IMR-90 (cell line): ENCODE measurements at regions not wholly inside any gene's neighbourhood (a gene's known extent, or its start where the extent isn't known, plus 50 kb on each side); places are given as distances from the start of the nearest gene placed in this dataset.

Experiments
- ATAC-seq: fragments of 200-7000 bp; cut with Tn5 transposase; 2 replicates; pipeline ENCODE4 v1.9.1; 2020; ENCODE audit warnings: low read depth, mild to moderate bottlenecking, moderate library complexity
- BruUV-seq: library from RNA; stranded (reverse); fragments of 400-500 nt; replicated peaks from 2 replicates; lab custom pipeline; 2021; lab: Mats Ljungman, UMichigan
- CTCF ChIA-PET: fragments of 300-600 bp; formaldehyde crosslinking; extraction: SDS; loops from one replicate; lab custom pipeline; 2021; ENCODE audit warnings: antibody characterized with exemption; lab: Yijun Ruan, JAX
- POLR2A ChIA-PET: fragments of 300-600 bp; sonication (Branson Sonifier 250); formaldehyde crosslinking; loops from one replicate; lab custom pipeline; 2022; ENCODE audit warnings: antibody characterized with exemption; ENCODE audit not compliant: unreplicated experiment; lab: Charles Lee
- DNase-seq: peaks from one replicate; pipeline ENCODE4 v3.0.0; 2013
- H2AFZ ChIP-seq: replicated peaks from 2 replicates; pipeline ENCODE3; 2013; ENCODE audit warnings: low read length, mild to moderate bottlenecking; ENCODE audit not compliant: poor library complexity
- H2AK5ac ChIP-seq: 2 replicates; pipeline ENCODE4 v1.6.1; 2013; ENCODE audit warnings: low read depth, low read length, inconsistent platforms
- H2AK9ac ChIP-seq: replicated peaks from 2 replicates; pipeline ENCODE3; 2013; ENCODE audit warnings: mild to moderate bottlenecking, low read depth, low read length, moderate library complexity; ENCODE audit not compliant: poor library complexity
- H2BK120ac ChIP-seq: 2 replicates; pipeline ENCODE4 v1.6.1; 2013; ENCODE audit warnings: low read depth, low read length, inconsistent platforms
- H2BK15ac ChIP-seq: 3 replicates; pipeline ENCODE4 v1.6.1; 2013; ENCODE audit warnings: low read depth, low read length, inconsistent platforms
- H2BK20ac ChIP-seq: 2 replicates; pipeline ENCODE4 v1.6.1; 2013; ENCODE audit warnings: low read depth, mild to moderate bottlenecking, inconsistent platforms, low read length, moderate library complexity
- H2BK5ac ChIP-seq: 2 replicates; pipeline ENCODE4 v1.6.1; 2013; ENCODE audit warnings: mild to moderate bottlenecking, low read depth, low read length, inconsistent platforms; ENCODE audit not compliant: poor library complexity, severe bottlenecking
- H3K14ac ChIP-seq: replicated peaks from 2 replicates; pipeline ENCODE4 v1.6.1; 2013; ENCODE audit warnings: low read depth, low read length, inconsistent platforms
- H3K18ac ChIP-seq: 2 replicates; pipeline ENCODE4 v1.6.1; 2013; ENCODE audit warnings: low read depth, low read length, control low read depth
- H3K23ac ChIP-seq: 2 replicates; pipeline ENCODE4 v1.6.1; 2013; ENCODE audit warnings: low read depth, low read length, inconsistent platforms
- H3K27ac ChIP-seq: 2 replicates; pipeline ENCODE4 v1.5.1; 2013; ENCODE audit warnings: mild to moderate bottlenecking, control low read depth, low read length; ENCODE audit not compliant: insufficient read depth
- H3K27me3 ChIP-seq: 2 replicates; pipeline ENCODE4 v1.6.1; 2013; ENCODE audit warnings: low read length; ENCODE audit not compliant: control insufficient read depth, insufficient read depth
- H3K36me3 ChIP-seq: 2 replicates; pipeline ENCODE4 v1.6.1; 2013; ENCODE audit warnings: low read length, mixed read lengths; ENCODE audit not compliant: control insufficient read depth, insufficient read depth
- H3K4ac ChIP-seq: 2 replicates; pipeline ENCODE4 v1.6.1; 2013; ENCODE audit warnings: low read depth, low read length, inconsistent platforms
- H3K4me1 ChIP-seq: 2 replicates; pipeline ENCODE4 v1.6.1; 2013; ENCODE audit warnings: low read length, mixed read lengths; ENCODE audit not compliant: control insufficient read depth, insufficient read depth
- H3K4me2 ChIP-seq: 2 replicates; pipeline ENCODE4 v1.6.1; 2013; ENCODE audit warnings: low read depth, mild to moderate bottlenecking, control low read depth, low read length, moderate library complexity
- H3K4me3 ChIP-seq: 2 replicates; pipeline ENCODE4 v1.5.1; 2013; ENCODE audit warnings: low read depth, mild to moderate bottlenecking, control low read depth, low read length, moderate library complexity; ENCODE audit not compliant: insufficient read depth
- H3K56ac ChIP-seq: 2 replicates; pipeline ENCODE4 v1.6.1; 2013; ENCODE audit warnings: low read length, inconsistent platforms; ENCODE audit not compliant: insufficient read depth; ENCODE audit errors: extremely low read depth
- H3K79me1 ChIP-seq, 2 experiments: 2 replicates each; pipeline ENCODE4 v1.6.1; 2013; ENCODE audit warnings: low read length in 2 of 2, inconsistent platforms in 1 of 2, low read depth in 1 of 2
- H3K9ac ChIP-seq: 2 replicates; pipeline ENCODE4 v1.6.1; 2013; ENCODE audit warnings: low read depth, low read length, control low read depth
- H3K9me1 ChIP-seq: 2 replicates; pipeline ENCODE4 v1.6.1; 2013; ENCODE audit warnings: low read length, inconsistent platforms; ENCODE audit not compliant: insufficient read depth
- H3K9me3 ChIP-seq: 2 replicates; pipeline ENCODE4 v1.6.1; 2013; ENCODE audit warnings: low read length; ENCODE audit not compliant: control insufficient read depth, insufficient read depth
- H4K20me1 ChIP-seq: 2 replicates; pipeline ENCODE4 v1.6.1; 2013; ENCODE audit warnings: low read length, inconsistent platforms; ENCODE audit not compliant: insufficient read depth
- H4K5ac ChIP-seq: 2 replicates; pipeline ENCODE4 v1.6.1; 2013; ENCODE audit warnings: mild to moderate bottlenecking, low read depth, low read length, control low read depth
- H4K8ac ChIP-seq, 2 experiments: 2 replicates each; pipeline ENCODE4 v1.6.1; 2013; ENCODE audit warnings: low read depth in 2 of 2, low read length in 2 of 2, control low read depth in 1 of 2, inconsistent platforms in 1 of 2
- H4K91ac ChIP-seq: 2 replicates; pipeline ENCODE4 v1.6.1; 2013; ENCODE audit warnings: low read depth, low read length, inconsistent platforms; ENCODE audit not compliant: insufficient read depth
- BHLHE40 ChIP-seq: fragments of 150-350 bp; IDR thresholded peaks from 2 replicates; pipeline ENCODE4 v1.6.1; 2016; ENCODE audit warnings: mild to moderate bottlenecking, low read depth, low read length
- CHD1 ChIP-seq: IDR thresholded peaks from 2 replicates; pipeline ENCODE4 v1.6.1; 2012; ENCODE audit warnings: low read depth, low read length, improper control_type of control experiment
- ELK1 ChIP-seq: fragments of 150-350 bp; IDR thresholded peaks from 2 replicates; pipeline ENCODE4 v1.6.1; 2016; ENCODE audit warnings: low read depth, mild to moderate bottlenecking, low read length, moderate library complexity, borderline replicate concordance
- FOS ChIP-seq: fragments of 150-350 bp; IDR thresholded peaks from 2 replicates; pipeline ENCODE4 v1.6.1; 2016; ENCODE audit warnings: low read depth, low read length
- MAFK ChIP-seq: IDR thresholded peaks from 2 replicates; pipeline ENCODE4 v1.6.1; 2012; ENCODE audit warnings: low read depth, low read length, improper control_type of control experiment
- MAZ ChIP-seq: IDR thresholded peaks from 2 replicates; pipeline ENCODE4 v1.6.1; 2012; ENCODE audit warnings: low read depth, mild to moderate bottlenecking, low read length, improper control_type of control experiment, moderate library complexity, borderline replicate concordance
- POLR2A ChIP-seq: IDR thresholded peaks from 2 replicates; pipeline ENCODE4 v1.6.1; 2012; ENCODE audit warnings: mild to moderate bottlenecking, low read depth, low read length
- RAD21 ChIP-seq: IDR thresholded peaks from 2 replicates; pipeline ENCODE4 v1.6.1; 2012; ENCODE audit warnings: low read length, improper control_type of control experiment
- RCOR1 ChIP-seq: IDR thresholded peaks from 2 replicates; pipeline ENCODE4 v1.6.1; 2012; ENCODE audit warnings: mild to moderate bottlenecking, low read length, improper control_type of control experiment; ENCODE audit not compliant: insufficient replicate concordance
- SMC3 ChIP-seq: fragments of 150-350 bp; IDR thresholded peaks from 2 replicates; pipeline ENCODE4 v1.6.1; 2016; ENCODE audit warnings: low read depth, mild to moderate bottlenecking, antibody characterized with exemption, low read length, moderate library complexity
- USF2 ChIP-seq: fragments of 150-350 bp; IDR thresholded peaks from 2 replicates; pipeline ENCODE4 v1.6.1; 2017; ENCODE audit warnings: mild to moderate bottlenecking, antibody characterized with exemption, low read length, low read depth
- WGBS, 2 experiments: methylation state at CpG; one replicate each; pipeline versions ENCODE4 v1.1.5 to v1.1.7; 2013; ENCODE audit warnings: missing lambda C conversion rate in 2 of 2; ENCODE audit not compliant: insufficient read length in 1 of 2; ENCODE audit errors: extremely low coverage in 2 of 2; 5-methylcytosine and 5-hydroxymethylcytosine counted together
- dilution Hi-C: fragments of 300-500 bp; cut with HindIII; formaldehyde crosslinking; loops from one replicate; pipeline ENCODE4 v1.14.3; 2018; ENCODE audit warnings: low sequenced_read_pairs; ENCODE audit not compliant: unreplicated experiment
- in situ Hi-C: fragments of 300-500 bp; cut with MboI; formaldehyde crosslinking; loops from 3 replicates; pipeline ENCODE4 v1.14.3; 2019; ENCODE audit warnings: low sequenced_read_pairs, inconsistent platforms, mixed read lengths
- intact Hi-C: fragments of 100-400 bp; cut with micrococcal nuclease; formaldehyde crosslinking; loops from 2 replicates; pipeline ENCODE4 v1.10.0; 2022

GRCh38 chr18:26639149-26639548, 90.8 kb upstream of the KCTD1 start (continued):
- no peak for TF ChIP-seq FOS

GRCh38 chr18:26637983-26638382, 89.6 kb upstream of the KCTD1 start:
- H3K27ac ChIP-seq: no peak overlapping the region
- no peaks in the 10 kb centered on the region for H3K9me1 ChIP-seq
- no TSS peak for BruUV-seq
- H2AFZ ChIP-seq: no peak overlapping the region
- H4K8ac ChIP-seq: no peak overlapping the region
- H3K9me3 ChIP-seq: no peaks in the 10 kb centered on the region
- no peak for TF ChIP-seq SMC3
- no peak for TF ChIP-seq CHD1
- TF ChIP-seq MAZ: no peak
- TF ChIP-seq RCOR1: no peak
- TF ChIP-seq BHLHE40: no peak
- no peak for TF ChIP-seq POLR2A
- no peak for TF ChIP-seq ELK1
- no peak for TF ChIP-seq MAFK
- TF ChIP-seq USF2: no peak
- no peak for TF ChIP-seq RAD21
- ATAC-seq (no peak), DNase-seq (no peak)
- no peak overlapping the region for H4K91ac ChIP-seq
- H4K20me1 ChIP-seq: no peaks in the 10 kb centered on the region
- H3K36me3 ChIP-seq: no peaks in the 10 kb centered on the region
- in situ Hi-C loops: no loop called here
- intact Hi-C loops: no loop called here
- no peak overlapping the region for H3K4me3 ChIP-seq
- dilution Hi-C loops: no loop called here
- no peak overlapping the region for H2BK120ac ChIP-seq
- WGBS, 2 experiments: 100% methylated on average over 1 of the region's 2 CpGs; no CpG with 5 or more reads in 1 of the 2 experiments
- no peak overlapping the region for H2BK20ac ChIP-seq
- no peak overlapping the region for H2BK5ac ChIP-seq
- no peak overlapping the region for H3K4me2 ChIP-seq
- CTCF ChIA-PET: no interaction called here
- H3K4ac ChIP-seq: no peak overlapping the region
- H3K27me3 ChIP-seq: peaks cover 5% of the 10 kb centered on the region; the same call in 1 of the 2 replicates
- POLR2A ChIA-PET: no interaction called here
- no peak overlapping the region for H2BK15ac ChIP-seq
- H3K18ac ChIP-seq: no peak overlapping the region
- H2AK5ac ChIP-seq: no peak overlapping the region
- H3K4me1 ChIP-seq: no peaks in the 10 kb centered on the region
- no peak overlapping the region for H3K56ac ChIP-seq
- no peak overlapping the region for H3K9ac ChIP-seq
- no peak overlapping the region for H2AK9ac ChIP-seq
- H3K14ac ChIP-seq: no peak overlapping the region
- no peak overlapping the region for H4K5ac ChIP-seq
- H3K23ac ChIP-seq: no peak overlapping the region
- no peaks in the 10 kb centered on the region for H3K79me1 ChIP-seq
